OCI-LY3 (cell line): ENCODE measurements at regions not wholly inside any gene's neighbourhood (a gene's known extent, or its start where the extent isn't known, plus 50 kb on each side); places are given as distances from the start of the nearest gene placed in this dataset.

Experiments used
- H2AFZ ChIP-seq: fragments of 200-600, 300-600 bp; shearing (Covaris generic); 2 replicates; pipeline ENCODE4 v1.6.0; 2014; ENCODE audit warnings: antibody characterized with exemption, low read depth, low read length
- H3K27ac ChIP-seq: fragments of 200-600, 300-600 bp; sonication (generic); 2 replicates; pipeline ENCODE4 v1.5.1; 2014; ENCODE audit warnings: mild to moderate bottlenecking, low read length, moderate library complexity, mixed read lengths
- H3K27me3 ChIP-seq: fragments of 200-600, 300-600 bp; sonication (generic); 2 replicates; pipeline ENCODE4 v1.6.1; 2014; ENCODE audit warnings: low read depth, low read length, mixed read lengths
- H3K36me3 ChIP-seq: fragments of 200-600, 300-600 bp; sonication (generic); replicated peaks from 2 replicates; pipeline ENCODE3; 2014; ENCODE audit warnings: low read depth, low read length, mixed read lengths
- H3K4me1 ChIP-seq: fragments of 300-600, 200-600 bp; sonication (generic); 2 replicates; pipeline ENCODE4 v1.6.1; 2014; ENCODE audit warnings: low read length, mixed read lengths
- H3K4me2 ChIP-seq: fragments of 200-600, 300-600 bp; sonication (generic); 2 replicates; pipeline ENCODE4 v1.6.1; 2014; ENCODE audit warnings: low read length, mixed read lengths
- H3K4me3 ChIP-seq: fragments of 300-600, 200-600 bp; sonication (generic); 2 replicates; pipeline ENCODE4 v1.5.1; 2014; ENCODE audit warnings: antibody characterized with exemption, mild to moderate bottlenecking, low read length, moderate library complexity
- H3K79me2 ChIP-seq: fragments of 300-600, 200-600 bp; shearing (Covaris generic); 2 replicates; pipeline ENCODE4 v1.6.1; 2014; ENCODE audit warnings: mild to moderate bottlenecking, low read length, mixed read lengths
- H3K9ac ChIP-seq: fragments of 300-600, 200-600 bp; shearing (Covaris generic); 2 replicates; pipeline ENCODE4 v1.6.0; 2014; ENCODE audit warnings: mild to moderate bottlenecking, low read length, moderate library complexity
- H3K9me3 ChIP-seq: fragments of 200-600, 300-600 bp; shearing (Covaris generic); 2 replicates; pipeline ENCODE4 v1.6.1; 2014; ENCODE audit warnings: low read length, mixed read lengths; ENCODE audit not compliant: insufficient read depth
- H4K20me1 ChIP-seq: fragments of 200-600, 300-600 bp; sonication (generic); 2 replicates; pipeline ENCODE4 v1.6.1; 2016; ENCODE audit warnings: low read length, mixed read lengths; ENCODE audit not compliant: insufficient read depth
- EZH2phosphoT487 ChIP-seq: fragments of 200-600 bp; shearing (Covaris generic); IDR thresholded peaks from 2 replicates; pipeline ENCODE4 v1.6.1; 2018; ENCODE audit warnings: antibody characterized with exemption, mixed run types, low read depth
- TF ChIP-seq, protein P1 (sequence below): fragments of 200-600, 300-600 bp; sonication (generic); IDR thresholded peaks from 2 replicates; pipeline ENCODE4 v1.5.1; 2014; ENCODE audit warnings: antibody characterized with exemption, low read length, low read depth

- Histone ChIP-seq H4K20me1 (no peaks in the 10 kb centered on the region), H3K36me3 (no peaks in the 10 kb centered on the region), H3K4me2 (no peak overlapping the region), H3K9me3 (no peaks in the 10 kb centered on the region), H3K9ac (no peak overlapping the region), H3K79me2 (no peaks in the 10 kb centered on the region), H3K27ac (no peak overlapping the region), H3K27me3 (no peaks in the 10 kb centered on the region), H2AFZ (no peak overlapping the region), H3K4me1 (no peaks in the 10 kb centered on the region), H3K4me3 (no peak overlapping the region)
- TF ChIP-seq EZH2phosphoT487, result no peak
- TF ChIP-seq, protein P1, sequence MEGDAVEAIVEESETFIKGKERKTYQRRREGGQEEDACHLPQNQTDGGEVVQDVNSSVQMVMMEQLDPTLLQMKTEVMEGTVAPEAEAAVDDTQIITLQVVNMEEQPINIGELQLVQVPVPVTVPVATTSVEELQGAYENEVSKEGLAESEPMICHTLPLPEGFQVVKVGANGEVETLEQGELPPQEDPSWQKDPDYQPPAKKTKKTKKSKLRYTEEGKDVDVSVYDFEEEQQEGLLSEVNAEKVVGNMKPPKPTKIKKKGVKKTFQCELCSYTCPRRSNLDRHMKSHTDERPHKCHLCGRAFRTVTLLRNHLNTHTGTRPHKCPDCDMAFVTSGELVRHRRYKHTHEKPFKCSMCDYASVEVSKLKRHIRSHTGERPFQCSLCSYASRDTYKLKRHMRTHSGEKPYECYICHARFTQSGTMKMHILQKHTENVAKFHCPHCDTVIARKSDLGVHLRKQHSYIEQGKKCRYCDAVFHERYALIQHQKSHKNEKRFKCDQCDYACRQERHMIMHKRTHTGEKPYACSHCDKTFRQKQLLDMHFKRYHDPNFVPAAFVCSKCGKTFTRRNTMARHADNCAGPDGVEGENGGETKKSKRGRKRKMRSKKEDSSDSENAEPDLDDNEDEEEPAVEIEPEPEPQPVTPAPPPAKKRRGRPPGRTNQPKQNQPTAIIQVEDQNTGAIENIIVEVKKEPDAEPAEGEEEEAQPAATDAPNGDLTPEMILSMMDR, result no peak
These were observed 574.4 kb upstream of the SUCLG2 start for GRCh38 chr3:68228856-68229255.

DNA sequence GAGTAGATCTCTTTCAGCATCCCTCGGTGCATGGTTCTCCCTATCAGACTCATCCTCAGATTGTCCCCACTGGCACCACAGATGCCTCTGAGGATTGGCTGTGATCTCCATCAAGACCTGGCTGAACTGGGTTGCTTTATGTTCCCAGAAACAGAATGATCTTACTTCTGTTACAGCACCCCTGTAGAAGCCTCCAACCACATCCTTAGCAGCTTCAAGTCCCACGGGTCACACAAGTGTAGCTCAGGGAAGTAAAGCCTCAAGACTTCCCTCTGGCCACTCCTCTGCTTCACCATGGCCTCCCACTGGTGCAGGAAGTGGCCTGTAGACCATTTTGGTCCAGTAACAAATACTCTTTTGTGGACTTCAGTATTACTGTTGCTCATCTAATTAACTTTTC, 566.4 kb upstream of the SUCLG2 start:
- TF ChIP-seq EZH2phosphoT487, result no peak
- TF ChIP-seq, protein P1, result no peak
- Histone ChIP-seq H2AFZ (no peak overlapping the region), H3K4me2 (no peak overlapping the region)

GRCh38 chr3:68211637-68212036, 557.2 kb upstream of the SUCLG2 start:
- Histone ChIP-seq H4K20me1 (no peaks in the 10 kb centered on the region), H3K79me2 (no peaks in the 10 kb centered on the region), H3K27ac (no peak overlapping the region), H3K4me2 (no peak overlapping the region), H3K4me1 (no peaks in the 10 kb centered on the region), H3K27me3 (no peaks in the 10 kb centered on the region), H3K9me3 (no peaks in the 10 kb centered on the region), H3K9ac (no peak overlapping the region), H2AFZ (no peak overlapping the region), H3K36me3 (no peaks in the 10 kb centered on the region), H3K4me3 (no peak overlapping the region)
- TF ChIP-seq, protein P1, result no peak
- TF ChIP-seq EZH2phosphoT487, result no peak

More for the DNA sequence above, 566.4 kb upstream of the SUCLG2 start:
- H3K27ac ChIP-seq, result no peak overlapping the region
- H3K9ac ChIP-seq, result no peak overlapping the region
- no peaks in the 10 kb centered on the region for H3K9me3 ChIP-seq
- no peaks in the 10 kb centered on the region for H3K36me3 ChIP-seq
- H3K79me2 ChIP-seq, result no peaks in the 10 kb centered on the region
- no peak overlapping the region for H3K4me3 ChIP-seq
- no peaks in the 10 kb centered on the region for H4K20me1 ChIP-seq
- H3K4me1 ChIP-seq, result no peaks in the 10 kb centered on the region
- no peaks in the 10 kb centered on the region for H3K27me3 ChIP-seq

DNA sequence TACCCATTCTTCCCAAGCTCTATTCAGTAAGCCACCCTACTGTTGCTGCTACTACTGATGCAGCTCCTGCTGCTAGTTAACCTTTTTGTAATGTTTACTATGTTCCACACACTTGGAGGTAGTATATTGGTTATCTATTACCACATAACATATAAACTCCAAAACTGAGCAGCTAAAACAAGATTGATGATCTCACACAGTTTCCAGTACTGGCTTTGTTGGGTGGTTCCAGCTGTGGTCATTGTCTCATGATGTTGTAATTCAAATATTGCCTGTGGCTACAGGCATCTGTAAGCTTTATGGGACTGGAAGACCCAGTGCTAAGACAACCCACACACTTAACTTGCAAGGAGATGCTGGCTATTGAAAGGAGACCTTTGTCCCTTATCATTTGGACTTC, 556.2 kb upstream of the SUCLG2 start:
- Histone ChIP-seq H3K36me3 (no peaks in the 10 kb centered on the region), H3K27me3 (no peaks in the 10 kb centered on the region), H2AFZ (no peak overlapping the region), H3K4me2 (no peak overlapping the region), H3K79me2 (no peaks in the 10 kb centered on the region), H3K9ac (no peak overlapping the region), H3K9me3 (no peaks in the 10 kb centered on the region), H4K20me1 (no peaks in the 10 kb centered on the region), H3K4me3 (no peak overlapping the region), H3K27ac (no peak overlapping the region), H3K4me1 (no peaks in the 10 kb centered on the region)
- TF ChIP-seq, protein P1, result no peak
- TF ChIP-seq EZH2phosphoT487, result no peak
